ENCODE measurements at regions not wholly inside any gene's neighbourhood (a gene's known extent, or its start where the extent isn't known, plus 50 kb on each side); places are given as distances from the start of the nearest gene placed in this dataset.

GRCh38 chr21:15222707-15223106, 157.9 kb upstream of the NRIP1 start:
- ATAC-seq: no peak
- DNase-seq: no peak
- intact Hi-C loops (cut with micrococcal nuclease): no loop called here

- DNase-seq (no peak), ATAC-seq (no peak)
- intact Hi-C loops (cut with micrococcal nuclease): no loop called here
These were observed 159.7 kb upstream of the NRIP1 start for GRCh38 chr21:15224346-15225086.

GRCh38 chr21:15227919-15228318, 163.1 kb upstream of the NRIP1 start:
- DNase-seq: no peak
- intact Hi-C loops (cut with micrococcal nuclease): no loop called here
- ATAC-seq: no peak

DNA sequence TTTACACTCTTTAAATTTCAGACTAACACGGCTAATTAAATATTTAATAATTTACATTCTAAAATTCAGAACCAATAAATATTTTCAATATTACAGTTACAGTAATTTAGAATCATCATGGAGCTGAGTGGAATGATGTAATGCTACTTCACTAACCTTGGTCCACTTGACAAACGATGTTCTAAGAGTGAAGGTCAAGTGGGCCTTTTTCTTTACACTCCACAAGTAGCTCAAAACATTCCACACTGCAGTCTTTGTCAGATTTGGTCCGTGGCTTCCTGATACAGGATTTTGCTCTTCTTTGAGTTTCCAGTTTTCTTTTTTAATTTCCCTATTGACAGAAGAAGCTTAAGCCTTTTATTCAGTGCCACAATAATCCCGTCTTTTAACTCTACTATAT, 164.6 kb upstream of the NRIP1 start:
- DNase-seq (no peak), ATAC-seq (no peak)
- intact Hi-C loops (cut with micrococcal nuclease): no loop called here

DNA sequence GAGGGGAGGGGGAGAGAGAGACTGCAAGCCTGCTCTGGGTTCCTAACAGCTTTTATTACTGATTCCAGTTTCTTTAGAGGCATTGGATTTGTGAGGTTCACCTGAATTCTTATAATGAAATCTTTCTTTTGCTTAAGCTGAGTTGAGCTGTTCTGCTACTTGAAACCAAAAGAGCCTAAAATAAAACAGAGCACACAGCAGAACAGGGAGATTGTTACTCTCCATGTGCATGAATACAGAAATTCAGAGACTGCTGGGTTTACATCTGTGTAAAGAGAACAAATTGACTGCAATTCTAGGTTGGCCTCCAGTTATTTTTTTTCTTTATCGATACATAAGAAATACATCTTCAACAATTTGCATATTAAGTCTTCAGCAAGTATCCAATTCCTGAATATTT, 168.8 kb upstream of the NRIP1 start:
- intact Hi-C loops (cut with micrococcal nuclease): no loop called here
- DNase-seq (no peak), ATAC-seq (no peak)

DNA sequence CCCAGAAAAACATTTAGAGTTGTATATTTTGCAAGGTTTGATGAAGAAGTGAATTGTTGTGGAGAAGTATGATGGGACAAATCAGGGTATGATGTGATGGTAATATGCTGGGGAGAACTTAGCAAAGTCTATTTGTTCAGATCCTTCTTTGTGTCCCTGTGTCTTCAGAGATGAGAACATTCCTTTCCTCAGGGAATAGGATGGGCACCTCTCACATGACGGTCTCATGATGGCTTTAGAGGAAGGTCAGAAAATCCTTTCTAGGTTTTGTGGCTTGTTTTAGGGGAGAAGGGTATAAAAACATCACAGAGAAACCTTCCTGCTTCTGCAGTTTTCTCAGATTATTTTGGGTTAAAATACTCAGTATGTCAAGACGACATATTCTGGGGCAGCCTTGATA, 171.3 kb upstream of the NRIP1 start:
- DNase-seq (no peak), ATAC-seq (no peak)
- intact Hi-C loops (cut with micrococcal nuclease): no loop called here

- ATAC-seq (no peak), DNase-seq (no peak)
- intact Hi-C loops (cut with micrococcal nuclease): no loop called here
These were observed 176.0 kb upstream of the NRIP1 start for GRCh38 chr21:15240848-15241247.

DNA sequence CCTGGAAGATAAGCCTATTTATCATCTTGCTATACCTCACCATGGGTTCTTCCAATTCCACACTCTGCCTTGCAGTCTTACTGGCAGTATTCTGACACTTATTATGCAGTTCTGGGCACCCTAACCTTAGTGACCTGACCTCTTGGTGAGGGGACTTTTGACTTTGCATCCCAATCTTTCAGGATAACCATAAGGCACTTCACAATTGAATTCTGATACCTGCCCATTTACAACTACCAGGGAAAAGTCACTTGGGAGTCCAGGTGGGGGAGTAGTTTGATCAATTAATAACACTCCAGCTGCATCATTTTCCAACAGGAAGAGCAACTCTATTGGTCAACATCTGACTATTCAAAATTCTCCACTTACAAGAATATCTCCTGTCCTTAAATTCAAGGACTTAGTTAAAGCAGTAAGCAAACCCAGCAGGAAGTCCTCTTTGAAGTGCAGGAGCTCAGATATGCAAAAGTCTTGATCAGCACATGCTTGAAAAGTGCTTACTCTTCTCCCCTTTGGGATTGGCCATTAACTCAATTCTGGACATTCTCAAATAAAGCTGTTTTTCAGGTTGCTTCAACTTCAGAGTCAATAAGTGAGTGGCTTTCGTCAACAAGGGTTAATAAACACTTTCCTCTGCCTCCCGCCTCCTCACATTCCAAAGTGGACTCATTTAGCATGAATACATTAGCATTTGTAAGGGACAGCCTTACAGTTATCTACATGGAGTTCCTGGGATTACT, 177.4 kb upstream of the NRIP1 start:
- ATAC-seq (no peak), DNase-seq (no peak)
- intact Hi-C loops (cut with micrococcal nuclease): no loop called here

DNA sequence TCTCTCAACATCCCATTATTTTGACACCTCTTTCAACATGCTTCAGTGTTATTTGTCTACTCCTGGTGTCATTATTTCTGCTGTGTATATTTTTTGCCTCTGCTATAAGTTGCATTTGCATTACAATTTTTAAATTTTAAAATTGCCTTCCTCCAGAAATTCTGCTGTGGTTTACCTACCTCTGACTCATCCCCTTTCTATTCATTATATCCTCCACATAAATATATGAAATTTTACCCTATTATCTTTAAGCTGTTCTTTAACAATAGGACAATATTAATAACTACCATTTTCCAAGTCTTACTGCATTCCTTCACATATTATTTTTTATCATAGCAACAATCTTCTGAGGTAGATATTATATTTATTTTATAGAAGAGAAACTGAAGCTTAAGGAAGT, 178.1 kb upstream of the NRIP1 start:
- ATAC-seq (no peak), DNase-seq (no peak)
- intact Hi-C loops (cut with micrococcal nuclease): no loop called here

DNA sequence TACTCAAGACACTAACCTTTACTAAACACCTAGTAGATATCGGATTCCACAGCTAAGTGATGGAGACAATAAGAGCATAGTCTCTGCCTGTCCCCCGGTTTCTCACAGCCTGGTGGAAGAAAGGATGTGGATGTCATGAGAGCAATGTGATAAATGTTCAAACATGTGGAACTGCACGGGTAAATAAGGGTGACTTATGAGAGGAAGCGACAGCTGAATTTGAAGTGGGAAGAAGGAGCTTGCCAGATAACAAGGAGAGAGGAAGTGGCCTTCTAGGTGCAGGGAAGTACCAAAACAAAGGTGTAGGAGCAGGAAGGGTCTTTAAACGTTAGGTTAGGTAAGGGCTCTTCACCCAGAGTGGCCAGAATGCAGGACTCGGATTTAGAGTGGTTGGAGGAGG, 178.6 kb upstream of the NRIP1 start:
- ATAC-seq (no peak), DNase-seq (no peak)
- intact Hi-C loops (cut with micrococcal nuclease): no loop called here

DNA sequence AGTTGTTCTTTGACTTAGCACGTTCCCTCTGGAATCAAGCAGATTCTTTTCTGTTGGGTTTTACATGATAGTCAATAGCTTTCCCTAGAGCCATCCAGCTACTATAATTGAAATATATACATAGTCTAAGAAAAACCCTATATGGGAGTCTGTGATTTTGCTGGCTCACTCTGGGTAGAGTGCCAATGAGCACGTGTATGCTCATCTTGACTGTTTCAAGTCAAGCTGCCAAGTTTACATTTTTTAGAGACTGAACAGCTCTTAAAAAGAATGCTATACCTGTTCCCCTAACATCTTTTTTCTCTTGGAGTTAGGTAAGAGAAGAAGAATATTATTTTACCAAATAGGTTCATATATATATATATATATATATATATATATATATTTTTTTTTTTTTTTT, 182.8 kb upstream of the NRIP1 start:
- DNase-seq (no peak), ATAC-seq (no peak)
- intact Hi-C loops (cut with micrococcal nuclease): no loop called here

GRCh38 chr21:15249285-15249993, 184.6 kb upstream of the NRIP1 start:
- no peak for DNase-seq
- intact Hi-C loops (cut with micrococcal nuclease): no loop called here
- peak; percentile 26 for ATAC-seq

DNA sequence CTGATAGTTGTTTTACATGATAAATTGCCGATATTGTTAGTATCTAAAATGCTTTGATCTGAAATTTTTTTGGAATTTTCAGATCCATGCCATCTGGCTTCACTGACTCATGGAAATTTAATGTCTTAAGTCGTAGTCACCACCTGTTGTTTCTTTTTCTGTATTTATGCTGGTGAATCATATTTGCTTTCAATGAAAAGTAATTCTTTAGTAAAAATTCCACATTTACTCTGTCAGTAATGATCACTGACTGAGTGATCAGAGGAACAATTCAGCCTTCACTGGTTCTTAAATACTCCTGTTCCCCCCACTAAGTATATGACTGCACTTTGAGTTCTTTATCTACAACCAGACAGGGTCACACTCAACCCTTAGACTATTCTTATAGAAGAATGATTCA, 185.6 kb upstream of the NRIP1 start:
- ATAC-seq (no peak), DNase-seq (no peak)
- intact Hi-C loops (cut with micrococcal nuclease): no loop called here

- no peak for ATAC-seq
- intact Hi-C loops (cut with micrococcal nuclease): no loop called here
- DNase-seq: no peak
These were observed 187.6 kb upstream of the NRIP1 start for GRCh38 chr21:15252431-15252830.

DNA sequence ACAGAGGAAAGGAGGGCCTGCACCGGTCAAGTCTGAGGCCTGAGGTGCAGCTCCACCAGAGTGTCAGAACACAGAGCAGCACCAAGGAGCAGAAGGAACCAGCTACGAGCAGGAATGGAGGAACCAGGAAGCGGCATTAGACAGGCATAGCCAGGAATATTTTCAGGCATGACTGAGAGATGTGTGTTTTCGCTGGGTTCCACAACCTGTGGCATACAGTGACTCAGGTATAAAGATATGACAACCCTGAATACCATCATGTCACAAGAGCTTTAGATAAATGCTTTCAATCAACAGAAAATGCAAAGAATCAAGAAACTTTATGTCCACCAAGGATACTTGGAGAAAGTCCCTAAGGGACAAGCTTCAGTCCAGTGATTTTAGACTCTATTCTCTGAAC, 189.3 kb upstream of the NRIP1 start:
- ATAC-seq (no peak), DNase-seq (no peak)
- intact Hi-C loops (cut with micrococcal nuclease): no loop called here

- intact Hi-C loops (cut with micrococcal nuclease): no loop called here
- ATAC-seq: no peak
- DNase-seq: no peak
These were observed 190.5 kb upstream of the NRIP1 start for GRCh38 chr21:15255261-15255660.

DNA sequence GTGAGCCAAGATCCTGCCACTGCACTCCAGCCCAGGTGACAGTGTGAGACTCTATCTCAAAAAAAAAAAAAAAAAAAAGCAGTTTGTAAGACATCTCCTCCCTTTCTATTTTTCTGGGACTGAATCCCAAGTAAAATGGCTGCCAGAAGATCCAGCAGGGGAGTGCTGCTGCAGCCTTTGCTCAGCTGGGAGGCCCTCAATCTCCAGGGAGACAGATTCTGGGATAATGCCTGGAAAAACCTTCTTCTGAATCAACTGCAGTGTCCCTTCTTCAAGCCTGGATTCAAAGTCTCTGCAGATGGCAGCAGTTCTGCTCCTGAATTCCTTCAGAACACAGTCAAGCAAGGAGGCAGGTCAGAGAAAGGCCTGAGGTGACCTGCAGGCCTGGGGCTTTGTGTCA, 191.0 kb upstream of the NRIP1 start:
- intact Hi-C loops (cut with micrococcal nuclease): no loop called here
- DNase-seq (no peak), ATAC-seq (peak; percentile 45)

- no peak for DNase-seq
- intact Hi-C loops (cut with micrococcal nuclease): no loop called here
- no peak for ATAC-seq
These were observed 192.2 kb upstream of the NRIP1 start for GRCh38 chr21:15256996-15257395.

DNA sequence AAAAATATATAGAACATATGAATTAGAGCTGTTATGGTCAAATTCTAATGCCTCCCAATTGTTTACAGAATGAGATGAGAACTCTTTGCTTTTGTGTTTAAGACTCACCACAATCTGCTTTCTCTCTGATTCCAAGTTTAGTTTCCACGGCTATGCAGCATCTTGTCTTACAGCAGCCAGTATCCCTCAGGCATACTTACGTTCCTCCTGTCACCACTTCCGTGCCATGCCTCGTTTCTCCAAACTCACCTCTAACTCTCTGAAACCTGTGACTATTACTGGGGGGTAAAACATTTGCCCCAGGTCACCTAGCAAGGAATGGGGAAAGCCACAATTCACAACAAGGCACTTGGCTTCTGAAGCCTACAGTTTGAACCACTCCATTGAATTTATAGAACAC, 192.8 kb upstream of the NRIP1 start:
- intact Hi-C loops (cut with micrococcal nuclease): no loop called here
- no peak for DNase-seq
- no peak for ATAC-seq

- no peak for ATAC-seq
- no peak for DNase-seq
- intact Hi-C loops (cut with micrococcal nuclease): no loop called here
These were observed 195.0 kb upstream of the NRIP1 start for GRCh38 chr21:15259824-15260223.

- no peak for DNase-seq
- intact Hi-C loops (cut with micrococcal nuclease): no loop called here
- no peak for ATAC-seq
These were observed 195.8 kb upstream of the NRIP1 start for GRCh38 chr21:15260604-15261003.

Measured in left ventricle myocardium superior (tissue), 1 donor.